Ishikawa (cell line): ENCODE measurements at regions not wholly inside any gene's neighbourhood (a gene's known extent, or its start where the extent isn't known, plus 50 kb on each side); places are given as distances from the start of the nearest gene placed in this dataset.

Experiments
- CEBPB ChIP-seq: IDR thresholded peaks from 2 replicates; pipeline ENCODE4 v1.6.1; 2012
- EGR1 ChIP-seq: IDR thresholded peaks from 2 replicates; pipeline ENCODE4 v1.6.1; 2012
- EP300 ChIP-seq: IDR thresholded peaks from 2 replicates; pipeline ENCODE4 v1.6.1; 2012; ENCODE audit warnings: borderline replicate concordance
- FOXM1 ChIP-seq: IDR thresholded peaks from 2 replicates; pipeline ENCODE4 v1.6.1; 2012; ENCODE audit warnings: low read depth, borderline replicate concordance
- MAX ChIP-seq: IDR thresholded peaks from 2 replicates; pipeline ENCODE4 v1.6.1; 2012
- TEAD4 ChIP-seq: IDR thresholded peaks from 2 replicates; pipeline ENCODE4 v1.6.1; 2012
- YY1 ChIP-seq: IDR thresholded peaks from 2 replicates; pipeline ENCODE4 v1.6.1; 2012; ENCODE audit warnings: low read depth
- ZBTB7A ChIP-seq: IDR thresholded peaks from 2 replicates; pipeline ENCODE4 v1.6.1; 2012; ENCODE audit warnings: low read depth
- TF ChIP-seq, protein P1 (sequence below): IDR thresholded peaks from 2 replicates; pipeline ENCODE4 v1.6.1; 2012; ENCODE audit warnings: low read depth, mild to moderate bottlenecking

- TF ChIP-seq ZBTB7A (no peak), MAX (no peak), EP300 (no peak), FOXM1 (no peak), EGR1 (no peak), YY1 (no peak), CEBPB (no peak), TEAD4 (no peak)
- TF ChIP-seq, protein P1, sequence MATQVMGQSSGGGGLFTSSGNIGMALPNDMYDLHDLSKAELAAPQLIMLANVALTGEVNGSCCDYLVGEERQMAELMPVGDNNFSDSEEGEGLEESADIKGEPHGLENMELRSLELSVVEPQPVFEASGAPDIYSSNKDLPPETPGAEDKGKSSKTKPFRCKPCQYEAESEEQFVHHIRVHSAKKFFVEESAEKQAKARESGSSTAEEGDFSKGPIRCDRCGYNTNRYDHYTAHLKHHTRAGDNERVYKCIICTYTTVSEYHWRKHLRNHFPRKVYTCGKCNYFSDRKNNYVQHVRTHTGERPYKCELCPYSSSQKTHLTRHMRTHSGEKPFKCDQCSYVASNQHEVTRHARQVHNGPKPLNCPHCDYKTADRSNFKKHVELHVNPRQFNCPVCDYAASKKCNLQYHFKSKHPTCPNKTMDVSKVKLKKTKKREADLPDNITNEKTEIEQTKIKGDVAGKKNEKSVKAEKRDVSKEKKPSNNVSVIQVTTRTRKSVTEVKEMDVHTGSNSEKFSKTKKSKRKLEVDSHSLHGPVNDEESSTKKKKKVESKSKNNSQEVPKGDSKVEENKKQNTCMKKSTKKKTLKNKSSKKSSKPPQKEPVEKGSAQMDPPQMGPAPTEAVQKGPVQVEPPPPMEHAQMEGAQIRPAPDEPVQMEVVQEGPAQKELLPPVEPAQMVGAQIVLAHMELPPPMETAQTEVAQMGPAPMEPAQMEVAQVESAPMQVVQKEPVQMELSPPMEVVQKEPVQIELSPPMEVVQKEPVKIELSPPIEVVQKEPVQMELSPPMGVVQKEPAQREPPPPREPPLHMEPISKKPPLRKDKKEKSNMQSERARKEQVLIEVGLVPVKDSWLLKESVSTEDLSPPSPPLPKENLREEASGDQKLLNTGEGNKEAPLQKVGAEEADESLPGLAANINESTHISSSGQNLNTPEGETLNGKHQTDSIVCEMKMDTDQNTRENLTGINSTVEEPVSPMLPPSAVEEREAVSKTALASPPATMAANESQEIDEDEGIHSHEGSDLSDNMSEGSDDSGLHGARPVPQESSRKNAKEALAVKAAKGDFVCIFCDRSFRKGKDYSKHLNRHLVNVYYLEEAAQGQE = no peak
Observed at GRCh38 chr5:9801908-9802307, 171.8 kb upstream of the TAS2R1 start.
